H9 (cell line): ENCODE measurements at regions not wholly inside any gene's neighbourhood (a gene's known extent, or its start where the extent isn't known, plus 50 kb on each side); places are given as distances from the start of the nearest gene placed in this dataset.

Source experiments
- DNase-seq: peaks from one replicate; pipeline ENCODE4 v3.0.0-alpha.2; 2017
- H2AFZ ChIP-seq: one replicate; pipeline ENCODE4 v1.6.1; 2013; ENCODE audit warnings: mild to moderate bottlenecking, low read length, control low read depth, moderate library complexity
- H2AK5ac ChIP-seq: 2 replicates; pipeline ENCODE4 v1.6.1; 2013; ENCODE audit warnings: low read length, control low read depth, mixed read lengths; ENCODE audit not compliant: insufficient read length
- H2BK120ac ChIP-seq: one replicate; pipeline ENCODE4 v1.6.1; 2013; ENCODE audit warnings: low read depth, mild to moderate bottlenecking, low read length, control low read depth, inconsistent platforms; ENCODE audit not compliant: poor library complexity, severe bottlenecking
- H2BK12ac ChIP-seq: 2 replicates; pipeline ENCODE4 v1.6.1; 2013; ENCODE audit warnings: low read length, control low read depth, mixed read lengths, low read depth; ENCODE audit not compliant: insufficient read length
- H2BK15ac ChIP-seq: 2 replicates; pipeline ENCODE4 v1.6.1; 2013; ENCODE audit warnings: low read depth, low read length, control low read depth
- H2BK20ac ChIP-seq: one replicate; pipeline ENCODE4 v1.6.1; 2013; ENCODE audit warnings: low read depth, mild to moderate bottlenecking, low read length, control low read depth, inconsistent platforms; ENCODE audit not compliant: poor library complexity, severe bottlenecking
- H2BK5ac ChIP-seq: 2 replicates; pipeline ENCODE4 v1.6.1; 2013; ENCODE audit warnings: low read length, control low read depth, mixed read lengths; ENCODE audit not compliant: insufficient read length
- H3K14ac ChIP-seq: 2 replicates; pipeline ENCODE4 v1.6.1; 2013; ENCODE audit warnings: low read length, control low read depth; ENCODE audit not compliant: insufficient read depth
- H3K18ac ChIP-seq: 2 replicates; pipeline ENCODE4 v1.6.1; 2013; ENCODE audit warnings: low read depth, mild to moderate bottlenecking, mixed read lengths, low read length, control low read depth; ENCODE audit not compliant: insufficient read length
- H3K23ac ChIP-seq: 2 replicates; pipeline ENCODE4 v1.6.1; 2013; ENCODE audit warnings: low read length, control low read depth, mixed read lengths, low read depth; ENCODE audit not compliant: insufficient read length
- H3K23me2 ChIP-seq: 2 replicates; pipeline ENCODE4 v1.6.1; 2013; ENCODE audit warnings: low read depth, mild to moderate bottlenecking, mixed read lengths, low read length, control low read depth; ENCODE audit not compliant: insufficient read length, poor library complexity, severe bottlenecking
- H3K27ac ChIP-seq: 2 replicates; pipeline ENCODE4 v1.5.1; 2013; ENCODE audit warnings: low read length, control low read depth, mixed read lengths, low read depth; ENCODE audit not compliant: insufficient read length
- H3K27me3 ChIP-seq: 2 replicates; pipeline ENCODE4 v1.6.1; 2013; ENCODE audit warnings: low read length, control low read depth, inconsistent platforms; ENCODE audit not compliant: insufficient read depth
- H3K4ac ChIP-seq: 2 replicates; pipeline ENCODE4 v1.6.1; 2013; ENCODE audit warnings: low read depth, mild to moderate bottlenecking, control low read depth, inconsistent platforms, low read length, moderate library complexity
- H3K4me1 ChIP-seq: 2 replicates; pipeline ENCODE4 v1.6.1; 2013; ENCODE audit warnings: low read length, control low read depth, inconsistent platforms; ENCODE audit not compliant: insufficient read depth
- H3K4me2 ChIP-seq: 2 replicates; pipeline ENCODE4 v1.6.1; 2013; ENCODE audit warnings: low read length, control low read depth, mixed read lengths; ENCODE audit not compliant: insufficient read length, insufficient read depth
- H3K56ac ChIP-seq: 2 replicates; pipeline ENCODE4 v1.6.1; 2013; ENCODE audit warnings: low read depth, mild to moderate bottlenecking, mixed read lengths, low read length, control low read depth; ENCODE audit not compliant: insufficient read length
- H3K79me1 ChIP-seq: 2 replicates; pipeline ENCODE4 v1.6.1; 2013; ENCODE audit warnings: low read depth, mild to moderate bottlenecking, moderate library complexity, low read length, control low read depth, inconsistent platforms; ENCODE audit not compliant: insufficient read depth, poor library complexity, severe bottlenecking
- H3K79me2 ChIP-seq: 2 replicates; pipeline ENCODE4 v1.6.1; 2013; ENCODE audit warnings: low read length, control low read depth, inconsistent platforms; ENCODE audit not compliant: insufficient read depth
- H3K9ac ChIP-seq: 2 replicates; pipeline ENCODE4 v1.6.1; 2013; ENCODE audit warnings: low read length, control low read depth, mixed read lengths; ENCODE audit not compliant: insufficient read length; ENCODE audit errors: extremely low read depth
- H3K9me3 ChIP-seq: one replicate; pipeline ENCODE4 v1.6.1; 2013; ENCODE audit warnings: low read depth, low read length, inconsistent platforms; ENCODE audit not compliant: control insufficient read depth
- H3T11ph ChIP-seq: one replicate; pipeline ENCODE4 v1.6.1; 2013; ENCODE audit warnings: mild to moderate bottlenecking, low read length, control low read depth, inconsistent platforms
- H4K20me1 ChIP-seq: one replicate; pipeline ENCODE4 v1.6.1; 2013; ENCODE audit not compliant: control insufficient read depth, insufficient read length, insufficient read depth
- H4K5ac ChIP-seq: 2 replicates; pipeline ENCODE4 v1.6.1; 2013; ENCODE audit warnings: low read depth, mild to moderate bottlenecking, mixed read lengths, low read length, control low read depth; ENCODE audit not compliant: insufficient read length
- H4K8ac ChIP-seq: replicated peaks from 2 replicates; pipeline ENCODE4 v1.6.1; 2013; ENCODE audit warnings: low read length, control low read depth, mixed read lengths, low read depth; ENCODE audit not compliant: insufficient read length
- H4K91ac ChIP-seq: 2 replicates; pipeline ENCODE4 v1.6.1; 2013; ENCODE audit warnings: low read depth, mild to moderate bottlenecking, moderate library complexity, mixed read lengths, low read length, control low read depth; ENCODE audit not compliant: insufficient read length
- H3K27ac Mint-ChIP-seq, 3 experiments: 2 replicates in 2 of 3; 3 replicates in 1 of 3; pipeline ENCODE4 v1.8.0; 2020 to 2021; ENCODE audit warnings: mixed read lengths in 3 of 3, mild to moderate bottlenecking in 1 of 3, moderate library complexity in 1 of 3
- H3K27me3 Mint-ChIP-seq: 2 replicates; pipeline ENCODE4 v1.8.0; 2021; ENCODE audit warnings: low read depth, mild to moderate bottlenecking, moderate library complexity, mixed read lengths
- H3K36me3 Mint-ChIP-seq, 3 experiments: 2 replicates in 2 of 3; 3 replicates in 1 of 3; pipeline ENCODE4 v1.8.0; 2020 to 2021; ENCODE audit warnings: low read depth in 3 of 3, mixed read lengths in 3 of 3; ENCODE audit not compliant: insufficient read depth in 1 of 3
- H3K4me1 Mint-ChIP-seq, 2 experiments: 2 replicates each; pipeline ENCODE4 v1.8.0; 2020; ENCODE audit warnings: mixed read lengths in 2 of 2
- H3K4me3 Mint-ChIP-seq, 2 experiments: 2 replicates in 1 of 2; 3 replicates in 1 of 2; pipeline ENCODE4 v1.8.0; 2020 to 2021; ENCODE audit warnings: mild to moderate bottlenecking in 2 of 2, mixed read lengths in 2 of 2, moderate library complexity in 1 of 2
- H3K9me3 Mint-ChIP-seq, 2 experiments: 2 replicates in 1 of 2; 3 replicates in 1 of 2; pipeline ENCODE4 v1.8.0; 2020; ENCODE audit warnings: mild to moderate bottlenecking in 2 of 2, mixed read lengths in 2 of 2, moderate library complexity in 1 of 2
- CTCF ChIP-seq: fragments of 200-600 bp; sonication (generic); conservative IDR thresholded peaks from 3 replicates; pipeline ENCODE4 v1.8.0; 2021; ENCODE audit warnings: antibody characterized with exemption, mild to moderate bottlenecking
- WGBS: extraction: QIAGEN DNeasy Blood & Tissue Kit; methylation state at CpG from one replicate; pipeline ENCODE4 v1.1.7; 2013; ENCODE audit warnings: missing lambda C conversion rate, low lambda C conversion rate, mixed read lengths; ENCODE audit not compliant: insufficient read length; ENCODE audit errors: extremely low coverage; 5-methylcytosine and 5-hydroxymethylcytosine counted together

- Mint-ChIP-seq H3K36me3 (peaks cover 5 to 13% (median 13%) of the 10 kb centered on the region in 3 experiments), H3K9me3 (peaks cover 11 to 12% of the 10 kb centered on the region in 2 experiments), H3K27ac (no peak overlapping the region), H3K27me3 (peaks cover 14% of the 10 kb centered on the region), H3K4me1 (peaks cover 16 to 21% of the 10 kb centered on the region in 2 experiments), H3K4me3 (no peak overlapping the region)
- H4K20me1 ChIP-seq, result no peaks in the 10 kb centered on the region
- H3K27ac ChIP-seq, result no peak overlapping the region
- H4K91ac ChIP-seq, result no peak overlapping the region
- H2AK5ac ChIP-seq, result no peak overlapping the region
- no peaks in the 10 kb centered on the region; the same call in 1 of the 2 replicates for H3K27me3 ChIP-seq
- H2AFZ ChIP-seq, result no peak overlapping the region
- no peak overlapping the region for H2BK15ac ChIP-seq
- H3K23ac ChIP-seq, result no peak overlapping the region
- no peak overlapping the region for H2BK20ac ChIP-seq
- no peak overlapping the region for H2BK120ac ChIP-seq
- H3T11ph ChIP-seq, result no peak overlapping the region
- no CpG with 5 or more reads among the region's 18 CpGs for WGBS
- no peak overlapping the region for H3K14ac ChIP-seq
- H3K23me2 ChIP-seq, result peaks cover 4% of the 10 kb centered on the region
- H3K4ac ChIP-seq, result no peak overlapping the region
- H2BK12ac ChIP-seq, result no peak overlapping the region
- no peak overlapping the region for H4K8ac ChIP-seq
- no peak overlapping the region for H2BK5ac ChIP-seq
- no peak for TF ChIP-seq CTCF
- H4K5ac ChIP-seq, result no peak overlapping the region
- no peak for DNase-seq
- no peak overlapping the region for H3K9ac ChIP-seq
- H3K4me2 ChIP-seq, result no peak overlapping the region
- H3K9me3 ChIP-seq, result no peaks in the 10 kb centered on the region
- H3K56ac ChIP-seq, result no peak overlapping the region
- no peak overlapping the region for H3K18ac ChIP-seq
- no peaks in the 10 kb centered on the region for H3K4me1 ChIP-seq
- H3K79me2 ChIP-seq, result no peaks in the 10 kb centered on the region
- no peaks in the 10 kb centered on the region for H3K79me1 ChIP-seq
Measured at GRCh38 chr2:44879269-44880124, 62.0 kb upstream of the SIX3 start.
